HCT116 (cell line): ENCODE measurements at regions not wholly inside any gene's neighbourhood (a gene's known extent, or its start where the extent isn't known, plus 50 kb on each side); places are given as distances from the start of the nearest gene placed in this dataset.

Experiments
- ATAC-seq: fragments of 200-7000 bp; cut with Tn5 transposase; 2 replicates; pipeline ENCODE4 v1.9.1; 2020; ENCODE audit warnings: mild to moderate bottlenecking, moderate library complexity
- BruUV-seq: library from RNA; stranded (reverse); fragments of 400-500 nt; replicated peaks from 2 replicates; lab custom pipeline; 2021; lab: Mats Ljungman, UMichigan
- CTCF ChIA-PET: fragments of 300-600 bp; sonication (Branson Sonifier 250); formaldehyde crosslinking; loops from one replicate; lab custom pipeline; 2021; ENCODE audit warnings: antibody characterized with exemption; lab: Charles Lee
- POLR2A ChIA-PET: fragments of 300-600, 350-600 bp; sonication (Branson Sonifier 250); formaldehyde crosslinking; loops from one replicate; lab custom pipeline; 2021; ENCODE audit warnings: antibody characterized with exemption; lab: Charles Lee
- RAD21 ChIA-PET, 2 experiments: fragments of 300-600 bp; sonication (Branson Sonifier 250); formaldehyde crosslinking; loops; one replicate each; lab custom pipeline; 2023; ENCODE audit warnings: low total read pairs in 2 of 2; ENCODE audit not compliant: uncharacterized antibody in 2 of 2, unreplicated experiment in 2 of 2, low non-redundant PET in 1 of 2; lab: Charles Lee
- DNase-seq: peaks from one replicate; pipeline ENCODE4 v3.0.0-alpha.2; 2010; ENCODE audit warnings: low read depth, low spot score
- H2AFZ ChIP-seq: fragments of 200-600 bp; shearing (Covaris generic), sonication (generic); 2 replicates; pipeline ENCODE4 v1.6.1; 2017; ENCODE audit warnings: low read depth, mixed run types, mixed read lengths, antibody characterized with exemption, low read length; ENCODE audit not compliant: poor library complexity, severe bottlenecking
- H3K27ac ChIP-seq: 2 replicates; pipeline ENCODE4 v1.5.1; 2012; ENCODE audit warnings: low read depth, low read length
- H3K27me3 ChIP-seq: fragments of 200-600 bp; sonication (generic); 2 replicates; pipeline ENCODE4 v1.6.1; 2016; ENCODE audit warnings: mixed run types, low read length, mixed read lengths; ENCODE audit not compliant: insufficient read depth
- H3K36me3 ChIP-seq, 2 experiments: fragments of 200-500 bp in 1 of 2; fragments of 200-600 bp in 1 of 2; sonication (Bioruptor generic) in 1 of 2; sonication (generic) in 1 of 2; 2 replicates each; pipeline versions ENCODE4 v1.5.1 to v1.6.1; 2014 to 2016; ENCODE audit warnings: low read length in 2 of 2, inconsistent platforms in 1 of 2, mixed read lengths in 1 of 2, mixed run types in 1 of 2; ENCODE audit not compliant: insufficient read depth in 2 of 2, control insufficient read depth in 1 of 2
- H3K4me1 ChIP-seq, 2 experiments: fragments of 200-600 bp in 1 of 2; sonication (generic) in 1 of 2; 2 replicates each; pipeline versions ENCODE4 v1.5.1 to v1.6.1; 2012 to 2017; ENCODE audit warnings: low read length in 2 of 2, inconsistent platforms in 1 of 2, mild to moderate bottlenecking in 1 of 2, mixed read lengths in 1 of 2, mixed run types in 1 of 2, moderate library complexity in 1 of 2; ENCODE audit not compliant: insufficient read depth in 2 of 2, control insufficient read depth in 1 of 2
- H3K4me2 ChIP-seq: fragments of 200-600 bp; sonication (generic); 2 replicates; pipeline ENCODE4 v1.6.1; 2017; ENCODE audit warnings: mixed run types, low read length, mixed read lengths
- H3K4me3 ChIP-seq, 2 experiments: fragments of 200-600 bp in 1 of 2; sonication (generic) in 1 of 2; replicated peaks in 1 of 2; 2 replicates each; pipeline ENCODE4 v1.5.1; 2011 to 2016; ENCODE audit warnings: low read length in 2 of 2, control low read depth in 1 of 2, low read depth in 1 of 2, mild to moderate bottlenecking in 1 of 2, mixed read lengths in 1 of 2, mixed run types in 1 of 2
- H3K79me2 ChIP-seq: fragments of 200-600 bp; sonication (generic); 2 replicates; pipeline ENCODE4 v1.6.1; 2017; ENCODE audit warnings: mild to moderate bottlenecking, mixed run types, low read length, moderate library complexity, mixed read lengths; ENCODE audit not compliant: insufficient read depth
- H3K9ac ChIP-seq: fragments of 200-600 bp; sonication (generic); 2 replicates; pipeline ENCODE4 v1.6.1; 2016; ENCODE audit warnings: low read length, mixed read lengths
- H3K9me2 ChIP-seq: fragments of 200-600 bp; sonication (generic), shearing (Covaris generic); 2 replicates; pipeline ENCODE4 v1.6.1; 2017; ENCODE audit warnings: mixed run types, mild to moderate bottlenecking, moderate library complexity; ENCODE audit not compliant: insufficient read depth
- H3K9me3 ChIP-seq, 2 experiments: fragments of 200-500 bp in 1 of 2; fragments of 200-600 bp in 1 of 2; sonication (Bioruptor generic) in 1 of 2; sonication (generic) in 1 of 2; 2 replicates each; pipeline ENCODE4 v1.6.1; 2014 to 2017; ENCODE audit warnings: low read length in 2 of 2, mixed read lengths in 2 of 2, inconsistent platforms in 1 of 2, low read depth in 1 of 2, mild to moderate bottlenecking in 1 of 2, mixed run types in 1 of 2, moderate library complexity in 1 of 2; ENCODE audit not compliant: control insufficient read depth in 1 of 2, insufficient read depth in 1 of 2
- H4K20me1 ChIP-seq: fragments of 200-600 bp; sonication (generic), shearing (Covaris generic); 2 replicates; pipeline ENCODE4 v1.6.1; 2017; ENCODE audit warnings: mixed run types, mild to moderate bottlenecking, moderate library complexity; ENCODE audit not compliant: insufficient read depth
- CBX3 ChIP-seq: IDR thresholded peaks from 2 replicates; pipeline ENCODE4 v1.6.1; 2012; ENCODE audit warnings: low read depth
- EGR1 ChIP-seq: IDR thresholded peaks from 2 replicates; pipeline ENCODE4 v1.6.1; 2012; ENCODE audit warnings: low read depth
- EZH2 ChIP-seq: fragments of 200-600 bp; sonication (generic); IDR thresholded peaks from 2 replicates; pipeline ENCODE4 v1.6.1; 2017; ENCODE audit warnings: antibody characterized with exemption, mixed run types
- EZH2phosphoT487 ChIP-seq: fragments of 200-600 bp; IDR thresholded peaks from 2 replicates; pipeline ENCODE4 v1.6.1; 2018; ENCODE audit warnings: antibody characterized with exemption, borderline replicate concordance
- FOSL1 ChIP-seq: IDR thresholded peaks from 2 replicates; pipeline ENCODE4 v1.6.1; 2012; ENCODE audit warnings: low read depth
- JUND ChIP-seq: IDR thresholded peaks from 2 replicates; pipeline ENCODE4 v1.6.1; 2012
- POLR2A ChIP-seq: IDR thresholded peaks from 2 replicates; pipeline ENCODE4 v1.7.0; 2011; ENCODE audit warnings: borderline replicate concordance; ENCODE audit not compliant: insufficient read depth, insufficient read length; ENCODE audit errors: extremely low read depth
- POLR2AphosphoS5 ChIP-seq: IDR thresholded peaks from 2 replicates; pipeline ENCODE4 v1.6.1; 2011; ENCODE audit warnings: mild to moderate bottlenecking, low read depth, low read length, moderate library complexity
- RAD21 ChIP-seq: IDR thresholded peaks from 2 replicates; pipeline ENCODE4 v1.6.1; 2012; ENCODE audit warnings: low read depth, mild to moderate bottlenecking
- SIN3A ChIP-seq: IDR thresholded peaks from 2 replicates; pipeline ENCODE4 v1.6.1; 2012; ENCODE audit warnings: low read depth
- SP1 ChIP-seq: IDR thresholded peaks from 2 replicates; pipeline ENCODE4 v1.6.1; 2012; ENCODE audit warnings: low read depth
- SRF ChIP-seq: IDR thresholded peaks from 2 replicates; pipeline ENCODE4 v1.6.1; 2012; ENCODE audit warnings: low read depth
- TCF7L2 ChIP-seq: IDR thresholded peaks from 2 replicates; pipeline ENCODE4 v1.7.0; 2011; ENCODE audit warnings: borderline replicate concordance, inconsistent platforms; ENCODE audit not compliant: insufficient read depth, insufficient read length; ENCODE audit errors: extremely low read depth
- YY1 ChIP-seq: IDR thresholded peaks from 2 replicates; pipeline ENCODE4 v1.6.1; 2011; ENCODE audit warnings: low read length, low read depth, moderate library complexity, mild to moderate bottlenecking; ENCODE audit not compliant: insufficient replicate concordance; ENCODE audit errors: extremely low read depth
- ZNF274 ChIP-seq: fragments of 200-500 bp; sonication (Bioruptor generic); IDR thresholded peaks from 2 replicates; pipeline ENCODE4 v1.6.1; 2014; ENCODE audit warnings: mild to moderate bottlenecking, low read depth, low read length, inconsistent platforms
- intact Hi-C: fragments of 100-400 bp; cut with micrococcal nuclease; formaldehyde crosslinking; loops from 2 replicates; pipeline ENCODE4 v1.10.0; 2022
- TF ChIP-seq, protein P1 (sequence below): IDR thresholded peaks from 2 replicates; pipeline ENCODE4 v1.6.1; 2012
- TF ChIP-seq, protein P2 (sequence below): IDR thresholded peaks from 2 replicates; pipeline ENCODE4 v1.6.1; 2012; ENCODE audit warnings: low read depth
- TF ChIP-seq, protein P3 (sequence below): IDR thresholded peaks from 2 replicates; pipeline ENCODE4 v1.6.1; 2011; ENCODE audit warnings: mild to moderate bottlenecking, low read length, moderate library complexity; ENCODE audit not compliant: insufficient replicate concordance; ENCODE audit errors: extremely low read depth
- TF ChIP-seq, protein P4 (sequence below), 3 experiments: fragments of 200-600 bp in 1 of 3; sonication (generic) in 1 of 3; IDR thresholded peaks in 2 of 3; conservative IDR thresholded peaks in 1 of 3; 2 replicates each; pipeline ENCODE4 v1.5.1; 2012 to 2017; ENCODE audit warnings: low read depth in 2 of 3, low read length in 2 of 3, antibody characterized with exemption in 1 of 3, borderline replicate concordance in 1 of 3, control low read depth in 1 of 3, mild to moderate bottlenecking in 1 of 3, mixed read lengths in 1 of 3, mixed run types in 1 of 3, moderate library complexity in 1 of 3; ENCODE audit not compliant: insufficient read depth in 1 of 3

DNA sequence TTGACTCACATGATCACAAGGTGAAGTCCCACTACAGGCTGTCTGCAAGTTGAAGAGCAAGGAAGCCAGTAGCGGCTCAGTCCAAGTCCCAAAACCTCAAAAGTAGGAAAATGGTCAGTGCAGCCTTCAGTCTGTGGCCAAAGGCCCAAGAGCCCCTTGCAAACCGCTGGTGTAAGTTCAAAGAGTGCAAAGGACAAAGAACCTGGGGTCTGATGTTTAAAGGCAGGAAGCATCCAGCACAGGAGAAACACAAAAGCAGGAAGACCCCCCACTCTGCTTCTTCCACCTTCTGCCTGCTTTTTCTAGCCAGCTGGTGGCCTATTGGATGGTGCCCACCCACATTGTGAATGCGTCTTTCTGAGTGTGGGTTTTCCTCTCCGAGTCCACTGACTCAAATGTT is 2222.6 kb downstream of the MRPL39 start:
- H3K4me3 ChIP-seq, result no peak overlapping the region
- no peak overlapping the region for H2AFZ ChIP-seq
- ATAC-seq (no peak), DNase-seq (no peak)
- no peaks in the 10 kb centered on the region for H3K4me1 ChIP-seq
- ChIA-PET CTCF (no interaction called here), RAD21 (no interaction called here), POLR2A (no interaction called here)
- no peaks in the 10 kb centered on the region for H3K27me3 ChIP-seq
- H3K27ac ChIP-seq, result no peak overlapping the region
- TF ChIP-seq TCF7L2, result no peak
- TF ChIP-seq, protein P1, sequence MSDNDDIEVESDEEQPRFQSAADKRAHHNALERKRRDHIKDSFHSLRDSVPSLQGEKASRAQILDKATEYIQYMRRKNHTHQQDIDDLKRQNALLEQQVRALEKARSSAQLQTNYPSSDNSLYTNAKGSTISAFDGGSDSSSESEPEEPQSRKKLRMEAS, result no peak
- TF ChIP-seq, protein P2, sequence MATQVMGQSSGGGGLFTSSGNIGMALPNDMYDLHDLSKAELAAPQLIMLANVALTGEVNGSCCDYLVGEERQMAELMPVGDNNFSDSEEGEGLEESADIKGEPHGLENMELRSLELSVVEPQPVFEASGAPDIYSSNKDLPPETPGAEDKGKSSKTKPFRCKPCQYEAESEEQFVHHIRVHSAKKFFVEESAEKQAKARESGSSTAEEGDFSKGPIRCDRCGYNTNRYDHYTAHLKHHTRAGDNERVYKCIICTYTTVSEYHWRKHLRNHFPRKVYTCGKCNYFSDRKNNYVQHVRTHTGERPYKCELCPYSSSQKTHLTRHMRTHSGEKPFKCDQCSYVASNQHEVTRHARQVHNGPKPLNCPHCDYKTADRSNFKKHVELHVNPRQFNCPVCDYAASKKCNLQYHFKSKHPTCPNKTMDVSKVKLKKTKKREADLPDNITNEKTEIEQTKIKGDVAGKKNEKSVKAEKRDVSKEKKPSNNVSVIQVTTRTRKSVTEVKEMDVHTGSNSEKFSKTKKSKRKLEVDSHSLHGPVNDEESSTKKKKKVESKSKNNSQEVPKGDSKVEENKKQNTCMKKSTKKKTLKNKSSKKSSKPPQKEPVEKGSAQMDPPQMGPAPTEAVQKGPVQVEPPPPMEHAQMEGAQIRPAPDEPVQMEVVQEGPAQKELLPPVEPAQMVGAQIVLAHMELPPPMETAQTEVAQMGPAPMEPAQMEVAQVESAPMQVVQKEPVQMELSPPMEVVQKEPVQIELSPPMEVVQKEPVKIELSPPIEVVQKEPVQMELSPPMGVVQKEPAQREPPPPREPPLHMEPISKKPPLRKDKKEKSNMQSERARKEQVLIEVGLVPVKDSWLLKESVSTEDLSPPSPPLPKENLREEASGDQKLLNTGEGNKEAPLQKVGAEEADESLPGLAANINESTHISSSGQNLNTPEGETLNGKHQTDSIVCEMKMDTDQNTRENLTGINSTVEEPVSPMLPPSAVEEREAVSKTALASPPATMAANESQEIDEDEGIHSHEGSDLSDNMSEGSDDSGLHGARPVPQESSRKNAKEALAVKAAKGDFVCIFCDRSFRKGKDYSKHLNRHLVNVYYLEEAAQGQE, result no peak
- TF ChIP-seq, protein P3, sequence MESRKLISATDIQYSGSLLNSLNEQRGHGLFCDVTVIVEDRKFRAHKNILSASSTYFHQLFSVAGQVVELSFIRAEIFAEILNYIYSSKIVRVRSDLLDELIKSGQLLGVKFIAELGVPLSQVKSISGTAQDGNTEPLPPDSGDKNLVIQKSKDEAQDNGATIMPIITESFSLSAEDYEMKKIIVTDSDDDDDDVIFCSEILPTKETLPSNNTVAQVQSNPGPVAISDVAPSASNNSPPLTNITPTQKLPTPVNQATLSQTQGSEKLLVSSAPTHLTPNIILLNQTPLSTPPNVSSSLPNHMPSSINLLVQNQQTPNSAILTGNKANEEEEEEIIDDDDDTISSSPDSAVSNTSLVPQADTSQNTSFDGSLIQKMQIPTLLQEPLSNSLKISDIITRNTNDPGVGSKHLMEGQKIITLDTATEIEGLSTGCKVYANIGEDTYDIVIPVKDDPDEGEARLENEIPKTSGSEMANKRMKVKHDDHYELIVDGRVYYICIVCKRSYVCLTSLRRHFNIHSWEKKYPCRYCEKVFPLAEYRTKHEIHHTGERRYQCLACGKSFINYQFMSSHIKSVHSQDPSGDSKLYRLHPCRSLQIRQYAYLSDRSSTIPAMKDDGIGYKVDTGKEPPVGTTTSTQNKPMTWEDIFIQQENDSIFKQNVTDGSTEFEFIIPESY, result no peak
- no peak for TF ChIP-seq EGR1
- TF ChIP-seq FOSL1, result no peak
- TF ChIP-seq RAD21, result no peak
- TF ChIP-seq, protein P4, sequence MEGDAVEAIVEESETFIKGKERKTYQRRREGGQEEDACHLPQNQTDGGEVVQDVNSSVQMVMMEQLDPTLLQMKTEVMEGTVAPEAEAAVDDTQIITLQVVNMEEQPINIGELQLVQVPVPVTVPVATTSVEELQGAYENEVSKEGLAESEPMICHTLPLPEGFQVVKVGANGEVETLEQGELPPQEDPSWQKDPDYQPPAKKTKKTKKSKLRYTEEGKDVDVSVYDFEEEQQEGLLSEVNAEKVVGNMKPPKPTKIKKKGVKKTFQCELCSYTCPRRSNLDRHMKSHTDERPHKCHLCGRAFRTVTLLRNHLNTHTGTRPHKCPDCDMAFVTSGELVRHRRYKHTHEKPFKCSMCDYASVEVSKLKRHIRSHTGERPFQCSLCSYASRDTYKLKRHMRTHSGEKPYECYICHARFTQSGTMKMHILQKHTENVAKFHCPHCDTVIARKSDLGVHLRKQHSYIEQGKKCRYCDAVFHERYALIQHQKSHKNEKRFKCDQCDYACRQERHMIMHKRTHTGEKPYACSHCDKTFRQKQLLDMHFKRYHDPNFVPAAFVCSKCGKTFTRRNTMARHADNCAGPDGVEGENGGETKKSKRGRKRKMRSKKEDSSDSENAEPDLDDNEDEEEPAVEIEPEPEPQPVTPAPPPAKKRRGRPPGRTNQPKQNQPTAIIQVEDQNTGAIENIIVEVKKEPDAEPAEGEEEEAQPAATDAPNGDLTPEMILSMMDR (IDR thresholded peaks at IDR 0.05 in 2 of 3, conservative IDR thresholded peaks at IDR 0.05 in 1 of 3; ENCODE audit: borderline replicate concordance in 1 of 3, insufficient read depth in 1 of 3, low read depth in 2 of 3, low read length in 2 of 3), result no peak
- no peak for TF ChIP-seq YY1
- TF ChIP-seq POLR2AphosphoS5, result no peak
- TF ChIP-seq JUND, result no peak
- TF ChIP-seq EZH2phosphoT487, result no peak
- TF ChIP-seq CBX3, result no peak
- no peak for TF ChIP-seq SRF
- no peak for TF ChIP-seq EZH2
- no peak for TF ChIP-seq SP1
- TF ChIP-seq ZNF274, result no peak
- TF ChIP-seq SIN3A, result no peak
- TF ChIP-seq POLR2A, result no peak
- no peaks in the 10 kb centered on the region for H3K36me3 ChIP-seq
- intact Hi-C loops, result no loop called here
- peaks cover 16 to 30% of the 10 kb centered on the region in 2 experiments for H3K9me3 ChIP-seq
- no peak overlapping the region for H3K4me2 ChIP-seq
- no peaks in the 10 kb centered on the region for H3K79me2 ChIP-seq
- no peak overlapping the region for H3K9ac ChIP-seq
- no peaks in the 10 kb centered on the region for H4K20me1 ChIP-seq
- no TSS peak for BruUV-seq
- no peaks in the 10 kb centered on the region for H3K9me2 ChIP-seq
